WTC11 (cell line): ENCODE measurements at regions not wholly inside any gene's neighbourhood (a gene's known extent, or its start where the extent isn't known, plus 50 kb on each side); places are given as distances from the start of the nearest gene placed in this dataset.

Experiments used
- ATAC-seq: fragments of 200-7000 bp; cut with Tn5 transposase; 2 replicates; pipeline ENCODE4 v1.10.0; 2021; ENCODE audit warnings: mild to moderate bottlenecking, moderate library complexity
- CTCF ChIA-PET: fragments of 300-600 bp; sonication (Branson Sonifier 250); formaldehyde crosslinking; loops from one replicate; lab custom pipeline; 2021; ENCODE audit warnings: antibody characterized with exemption; lab: Charles Lee
- POLR2A ChIA-PET: fragments of 350-600 bp; sonication (Branson Sonifier 250); formaldehyde crosslinking; loops from one replicate; lab custom pipeline; 2021; ENCODE audit warnings: antibody characterized with exemption; lab: Charles Lee
- DNase-seq: peaks from one replicate; pipeline ENCODE4 v3.0.0; 2021; ENCODE audit warnings: low spot score
- H3K27ac Mint-ChIP-seq: 2 replicates; pipeline ENCODE4 v1.8.0; 2021; ENCODE audit warnings: mixed read lengths
- H3K27me3 Mint-ChIP-seq: 2 replicates; pipeline ENCODE4 v1.8.0; 2021; ENCODE audit warnings: low read depth, mild to moderate bottlenecking, moderate library complexity, mixed read lengths
- H3K36me3 Mint-ChIP-seq: 2 replicates; pipeline ENCODE4 v1.8.0; 2021; ENCODE audit warnings: mixed read lengths
- H3K4me1 Mint-ChIP-seq: 2 replicates; pipeline ENCODE4 v1.8.0; 2022; ENCODE audit warnings: mixed read lengths
- H3K4me3 Mint-ChIP-seq: 2 replicates; pipeline ENCODE4 v1.8.0; 2021; ENCODE audit warnings: mild to moderate bottlenecking, moderate library complexity, mixed read lengths
- H3K9me3 Mint-ChIP-seq: 2 replicates; pipeline ENCODE4 v1.8.0; 2021; ENCODE audit warnings: mixed read lengths
- ERG ChIP-seq: fragments of 250-450 bp; sonication (Bioruptor Pico); IDR thresholded peaks from 2 replicates; pipeline ENCODE4 v1.8.0; 2021; ENCODE audit warnings: mild to moderate bottlenecking
- ESRRA ChIP-seq: sonication (generic); formaldehyde crosslinking; IDR thresholded peaks from 2 replicates; pipeline ENCODE4 v1.8.1; 2022; ENCODE audit warnings: mild to moderate bottlenecking, missing genetic modification reagents, borderline replicate concordance
- GABPB1 ChIP-seq: sonication (generic); formaldehyde crosslinking; IDR thresholded peaks from 2 replicates; pipeline ENCODE4 v1.8.1; 2023; ENCODE audit warnings: mild to moderate bottlenecking, missing genetic modification reagents
- KAT7 ChIP-seq: sonication (generic); formaldehyde crosslinking; IDR thresholded peaks from 2 replicates; pipeline ENCODE4 v1.8.1; 2023; ENCODE audit warnings: missing genetic modification reagents, mild to moderate bottlenecking, borderline replicate concordance
- NR1H2 ChIP-seq: sonication (generic); formaldehyde crosslinking; IDR thresholded peaks from 2 replicates; pipeline ENCODE4 v1.9.0; 2021; ENCODE audit warnings: mild to moderate bottlenecking, moderate library complexity, missing genetic modification reagents
- RELA ChIP-seq: sonication (generic); formaldehyde crosslinking; IDR thresholded peaks from 2 replicates; pipeline ENCODE4 v1.8.1; 2022; ENCODE audit warnings: missing genetic modification reagents, mild to moderate bottlenecking, borderline replicate concordance
- RORB ChIP-seq: fragments of 250-450 bp; sonication (Bioruptor Pico); IDR thresholded peaks from 2 replicates; pipeline ENCODE4 v1.9.0; 2021; ENCODE audit warnings: mild to moderate bottlenecking
- TCF7 ChIP-seq: sonication (generic); formaldehyde crosslinking; IDR thresholded peaks from 2 replicates; pipeline ENCODE4 v1.8.0; 2022; ENCODE audit warnings: mild to moderate bottlenecking, low read depth, missing genetic modification reagents, moderate library complexity
- TP53 ChIP-seq: sonication (generic); formaldehyde crosslinking; IDR thresholded peaks from 2 replicates; pipeline ENCODE4 v1.8.1; 2023; ENCODE audit warnings: mild to moderate bottlenecking, missing genetic modification reagents
- USF2 ChIP-seq: sonication (generic); formaldehyde crosslinking; IDR thresholded peaks from 2 replicates; pipeline ENCODE4 v1.8.1; 2023; ENCODE audit warnings: mild to moderate bottlenecking, missing genetic modification reagents, moderate library complexity
- ZNF232 ChIP-seq: sonication (generic); formaldehyde crosslinking; IDR thresholded peaks from 2 replicates; pipeline ENCODE4 v1.8.0; 2022; ENCODE audit warnings: mild to moderate bottlenecking, missing genetic modification reagents
- ZNF396 ChIP-seq: fragments of 250-450 bp; sonication (Bioruptor Pico); IDR thresholded peaks from 2 replicates; pipeline ENCODE4 v1.8.0; 2021; ENCODE audit warnings: mild to moderate bottlenecking, moderate library complexity, borderline replicate concordance
- TF ChIP-seq, protein P1 (sequence below): sonication (generic); formaldehyde crosslinking; IDR thresholded peaks from 2 replicates; pipeline ENCODE4 v1.8.0; 2022; ENCODE audit warnings: mild to moderate bottlenecking, missing genetic modification reagents
- TF ChIP-seq, protein P2 (sequence below): sonication (generic); formaldehyde crosslinking; conservative IDR thresholded peaks from 2 replicates; pipeline ENCODE4 v1.8.1; 2023; ENCODE audit warnings: mild to moderate bottlenecking, low read depth, missing genetic modification reagents, moderate library complexity
- TF ChIP-seq, protein P3 (sequence below): sonication (generic); formaldehyde crosslinking; IDR thresholded peaks from 2 replicates; pipeline ENCODE4 v1.8.1; 2023; ENCODE audit warnings: mild to moderate bottlenecking, moderate library complexity, missing genetic modification reagents
- TF ChIP-seq, protein P4 (sequence below): sonication (generic); formaldehyde crosslinking; IDR thresholded peaks from 2 replicates; pipeline ENCODE4 v1.8.1; 2022; ENCODE audit warnings: mild to moderate bottlenecking, missing genetic modification reagents, moderate library complexity, borderline replicate concordance

GRCh38 chr12:114738460-114739184 lies 54.6 kb upstream of the TBX3 start:
- ATAC-seq: no peak
- ChIA-PET CTCF (no interaction called here), POLR2A (interaction anchor here (0.7 kb wide), 1 partner anchor 1133 kb away, joined by 4 read pairs; no protein-coding TSS in a partner anchor)
- DNase-seq: no peak
- no peak overlapping the region for H3K27ac Mint-ChIP-seq
- TF ChIP-seq KAT7: no peak
- TF ChIP-seq GABPB1 (CRISPR knock-in tag): peak; percentile 62
- no peaks in the 10 kb centered on the region for H3K9me3 Mint-ChIP-seq
- H3K27me3 Mint-ChIP-seq: peaks cover 48% of the 10 kb centered on the region
- no peak overlapping the region for H3K4me3 Mint-ChIP-seq
- no peaks in the 10 kb centered on the region for H3K36me3 Mint-ChIP-seq
- H3K4me1 Mint-ChIP-seq: peaks cover 25% of the 10 kb centered on the region

GRCh38 chr12:114735680-114736374 lies 51.9 kb upstream of the TBX3 start:
- no peak overlapping the region for H3K27ac Mint-ChIP-seq
- TF ChIP-seq ESRRA (CRISPR knock-in tag) (no peak), USF2 (CRISPR knock-in tag) (peak; percentile 14; the same call in 1 of the 2 replicates)
- no peak for DNase-seq
- no peaks in the 10 kb centered on the region for H3K9me3 Mint-ChIP-seq
- CTCF ChIA-PET: interaction anchor here (0.7 to 1.6 kb wide), 7 partner anchors 10 to 722 kb away, joined by 3 to 6 read pairs (median 3); partner anchors contain the start of gene TBX3
- H3K36me3 Mint-ChIP-seq: no peaks in the 10 kb centered on the region
- peaks cover 23% of the 10 kb centered on the region for H3K4me1 Mint-ChIP-seq
- POLR2A ChIA-PET: interaction anchor here (0.6 to 1.1 kb wide), 2 partner anchors 38 to 420 kb away, joined by 3 to 5 read pairs; no protein-coding TSS in a partner anchor
- ATAC-seq: peak; percentile 12
- H3K27me3 Mint-ChIP-seq: peaks cover 50% of the 10 kb centered on the region
- H3K4me3 Mint-ChIP-seq: peak overlapping the region; percentile 61

DNA sequence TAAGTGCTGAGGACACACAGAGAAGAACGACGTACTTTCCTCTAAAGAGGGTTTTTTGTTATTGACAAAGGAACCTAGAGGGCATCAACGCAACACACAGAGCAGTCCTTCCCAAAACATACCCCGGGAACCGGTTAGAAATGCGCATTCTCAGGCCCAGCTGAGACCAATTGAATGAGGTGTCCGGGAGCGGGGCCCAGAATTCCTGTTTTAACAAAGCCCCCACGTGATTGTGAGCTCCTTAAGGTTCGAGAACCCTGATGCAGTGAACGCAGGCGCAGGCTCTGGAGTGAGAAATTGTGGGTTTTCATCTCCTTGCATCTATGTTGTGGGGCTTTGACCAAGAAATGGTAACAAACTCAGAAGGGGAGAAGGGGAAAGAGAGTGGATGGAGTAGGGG lies 51.0 kb upstream of the TBX3 start:
- H3K4me1 Mint-ChIP-seq: peaks cover 23% of the 10 kb centered on the region
- ChIA-PET POLR2A (no interaction called here), CTCF (interaction anchor here (0.7 to 1.6 kb wide), 4 partner anchors 10 to 59 kb away, joined by 3 to 6 read pairs (median 4); partner anchors contain the start of gene TBX3)
- peak; percentile 75 for TF ChIP-seq USF2 (CRISPR knock-in tag)
- TF ChIP-seq, protein P1, sequence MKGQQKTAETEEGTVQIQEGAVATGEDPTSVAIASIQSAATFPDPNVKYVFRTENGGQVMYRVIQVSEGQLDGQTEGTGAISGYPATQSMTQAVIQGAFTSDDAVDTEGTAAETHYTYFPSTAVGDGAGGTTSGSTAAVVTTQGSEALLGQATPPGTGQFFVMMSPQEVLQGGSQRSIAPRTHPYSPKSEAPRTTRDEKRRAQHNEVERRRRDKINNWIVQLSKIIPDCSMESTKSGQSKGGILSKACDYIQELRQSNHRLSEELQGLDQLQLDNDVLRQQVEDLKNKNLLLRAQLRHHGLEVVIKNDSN (CRISPR knock-in tag): peak; percentile 58
- no peak for TF ChIP-seq ZNF396 (CRISPR knock-in tag)
- H3K27me3 Mint-ChIP-seq: peaks cover 50% of the 10 kb centered on the region
- no peaks in the 10 kb centered on the region for H3K36me3 Mint-ChIP-seq
- ATAC-seq (peak; percentile 36), DNase-seq (no peak)
- H3K27ac Mint-ChIP-seq: peak overlapping the region; percentile 31; the same call in 1 of the 2 replicates
- H3K9me3 Mint-ChIP-seq: no peaks in the 10 kb centered on the region
- H3K4me3 Mint-ChIP-seq: peak overlapping the region; percentile 61

DNA sequence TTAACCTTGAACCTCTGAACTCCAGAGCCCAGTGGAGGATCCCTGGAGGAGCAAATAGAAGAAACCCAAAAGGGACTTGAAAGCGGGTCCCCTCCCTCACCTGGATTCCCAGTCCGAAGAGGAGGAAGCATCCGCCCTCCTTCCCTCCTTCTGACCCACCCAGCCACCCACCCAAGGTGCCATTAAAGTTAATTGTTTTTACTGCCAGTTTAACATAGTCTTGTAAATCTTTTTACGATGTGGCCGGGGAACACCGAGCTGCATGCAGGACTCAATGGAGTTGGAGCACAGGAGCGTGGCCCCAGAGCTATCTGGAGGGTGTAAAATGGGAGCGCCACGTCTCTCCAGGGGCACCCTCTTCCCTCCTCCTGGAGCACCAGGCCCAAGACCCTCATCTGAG lies 49.9 kb upstream of the TBX3 start:
- no peaks in the 10 kb centered on the region for H3K36me3 Mint-ChIP-seq
- no peaks in the 10 kb centered on the region for H3K9me3 Mint-ChIP-seq
- ChIA-PET CTCF (interaction anchor here (1.3 kb wide), 1 partner anchor 50 kb away, joined by 4 read pairs; the partner anchor contains the start of gene TBX3), POLR2A (no interaction called here)
- H3K27ac Mint-ChIP-seq: no peak overlapping the region
- peaks cover 48% of the 10 kb centered on the region for H3K27me3 Mint-ChIP-seq
- peaks cover 23% of the 10 kb centered on the region for H3K4me1 Mint-ChIP-seq
- DNase-seq (no peak), ATAC-seq (no peak)
- no peak overlapping the region for H3K4me3 Mint-ChIP-seq
- TF ChIP-seq, protein P2, sequence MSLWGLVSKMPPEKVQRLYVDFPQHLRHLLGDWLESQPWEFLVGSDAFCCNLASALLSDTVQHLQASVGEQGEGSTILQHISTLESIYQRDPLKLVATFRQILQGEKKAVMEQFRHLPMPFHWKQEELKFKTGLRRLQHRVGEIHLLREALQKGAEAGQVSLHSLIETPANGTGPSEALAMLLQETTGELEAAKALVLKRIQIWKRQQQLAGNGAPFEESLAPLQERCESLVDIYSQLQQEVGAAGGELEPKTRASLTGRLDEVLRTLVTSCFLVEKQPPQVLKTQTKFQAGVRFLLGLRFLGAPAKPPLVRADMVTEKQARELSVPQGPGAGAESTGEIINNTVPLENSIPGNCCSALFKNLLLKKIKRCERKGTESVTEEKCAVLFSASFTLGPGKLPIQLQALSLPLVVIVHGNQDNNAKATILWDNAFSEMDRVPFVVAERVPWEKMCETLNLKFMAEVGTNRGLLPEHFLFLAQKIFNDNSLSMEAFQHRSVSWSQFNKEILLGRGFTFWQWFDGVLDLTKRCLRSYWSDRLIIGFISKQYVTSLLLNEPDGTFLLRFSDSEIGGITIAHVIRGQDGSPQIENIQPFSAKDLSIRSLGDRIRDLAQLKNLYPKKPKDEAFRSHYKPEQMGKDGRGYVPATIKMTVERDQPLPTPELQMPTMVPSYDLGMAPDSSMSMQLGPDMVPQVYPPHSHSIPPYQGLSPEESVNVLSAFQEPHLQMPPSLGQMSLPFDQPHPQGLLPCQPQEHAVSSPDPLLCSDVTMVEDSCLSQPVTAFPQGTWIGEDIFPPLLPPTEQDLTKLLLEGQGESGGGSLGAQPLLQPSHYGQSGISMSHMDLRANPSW: no peak
- no peak for TF ChIP-seq ESRRA (CRISPR knock-in tag)
- TF ChIP-seq ERG (CRISPR knock-in tag): no peak
- TF ChIP-seq RORB: no peak
- TF ChIP-seq, protein P3, sequence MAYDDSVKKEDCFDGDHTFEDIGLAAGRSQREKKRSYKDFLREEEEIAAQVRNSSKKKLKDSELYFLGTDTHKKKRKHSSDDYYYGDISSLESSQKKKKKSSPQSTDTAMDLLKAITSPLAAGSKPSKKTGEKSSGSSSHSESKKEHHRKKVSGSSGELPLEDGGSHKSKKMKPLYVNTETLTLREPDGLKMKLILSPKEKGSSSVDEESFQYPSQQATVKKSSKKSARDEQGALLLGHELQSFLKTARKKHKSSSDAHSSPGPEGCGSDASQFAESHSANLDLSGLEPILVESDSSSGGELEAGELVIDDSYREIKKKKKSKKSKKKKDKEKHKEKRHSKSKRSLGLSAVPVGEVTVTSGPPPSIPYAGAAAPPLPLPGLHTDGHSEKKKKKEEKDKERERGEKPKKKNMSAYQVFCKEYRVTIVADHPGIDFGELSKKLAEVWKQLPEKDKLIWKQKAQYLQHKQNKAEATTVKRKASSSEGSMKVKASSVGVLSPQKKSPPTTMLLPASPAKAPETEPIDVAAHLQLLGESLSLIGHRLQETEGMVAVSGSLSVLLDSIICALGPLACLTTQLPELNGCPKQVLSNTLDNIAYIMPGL (CRISPR knock-in tag): no peak
- TF ChIP-seq NR1H2 (CRISPR knock-in tag): no peak
- TF ChIP-seq, protein P4, sequence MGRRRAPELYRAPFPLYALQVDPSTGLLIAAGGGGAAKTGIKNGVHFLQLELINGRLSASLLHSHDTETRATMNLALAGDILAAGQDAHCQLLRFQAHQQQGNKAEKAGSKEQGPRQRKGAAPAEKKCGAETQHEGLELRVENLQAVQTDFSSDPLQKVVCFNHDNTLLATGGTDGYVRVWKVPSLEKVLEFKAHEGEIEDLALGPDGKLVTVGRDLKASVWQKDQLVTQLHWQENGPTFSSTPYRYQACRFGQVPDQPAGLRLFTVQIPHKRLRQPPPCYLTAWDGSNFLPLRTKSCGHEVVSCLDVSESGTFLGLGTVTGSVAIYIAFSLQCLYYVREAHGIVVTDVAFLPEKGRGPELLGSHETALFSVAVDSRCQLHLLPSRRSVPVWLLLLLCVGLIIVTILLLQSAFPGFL (CRISPR knock-in tag): no peak
- TF ChIP-seq TP53 (CRISPR knock-in tag): no peak
- TF ChIP-seq TCF7 (CRISPR knock-in tag): no peak
- TF ChIP-seq ZNF232: no peak
- TF ChIP-seq RELA (CRISPR knock-in tag): no peak
